HG03460 (cell line): ENCODE measurements at regions not wholly inside any gene's neighbourhood (a gene's known extent, or its start where the extent isn't known, plus 50 kb on each side); places are given as distances from the start of the nearest gene placed in this dataset.
"Not testable (repeated sequence)": the region's sequence is repeated elsewhere in the genome, so short reads cannot be mapped to it uniquely, and the experiment has no call there.

Experiments used
- ATAC-seq: cut with Tn5 transposase; IDR thresholded peaks from one replicate; pipeline ENCODE4 v1.9.1; 2021; ENCODE audit not compliant: unreplicated experiment

DNA sequence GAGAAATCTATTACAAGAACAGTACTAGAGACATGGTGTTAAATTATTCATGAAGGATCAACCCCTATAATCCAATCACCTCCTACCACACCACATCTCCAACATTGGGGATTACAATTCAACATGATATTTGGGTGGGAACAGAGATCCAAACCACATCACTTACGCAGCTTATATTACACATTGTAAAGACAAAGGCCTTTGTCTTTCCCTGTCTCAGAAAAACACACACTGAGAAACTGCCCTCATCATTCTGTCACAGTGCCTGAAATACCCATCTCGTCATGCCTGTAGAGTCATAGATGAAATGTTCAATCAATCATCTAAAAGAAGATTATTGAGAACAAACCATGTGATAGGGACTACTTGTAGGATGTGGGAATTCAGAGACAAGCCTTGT lies 558.8 kb upstream of the GRIA3 start:
- ATAC-seq, result no peak

DNA sequence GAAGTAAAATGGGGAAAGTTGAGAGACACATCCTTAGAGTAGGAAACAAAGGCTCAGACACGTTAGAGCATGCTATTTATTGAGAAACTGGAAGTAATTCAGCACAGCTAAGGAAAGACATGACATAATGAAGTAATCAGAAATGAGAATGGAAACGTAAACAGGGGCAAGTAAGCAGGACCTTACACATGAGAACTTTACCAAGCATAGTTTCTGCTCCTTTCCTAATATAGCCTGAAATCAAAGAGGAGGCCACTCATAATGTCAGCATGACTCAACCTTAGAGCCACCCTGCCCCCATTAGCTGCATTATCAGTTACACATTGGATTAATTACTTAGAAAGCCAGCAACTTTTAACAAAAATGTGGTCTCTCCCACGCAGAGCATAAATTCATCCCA lies 558.3 kb upstream of the GRIA3 start:
- ATAC-seq, result no peak

DNA sequence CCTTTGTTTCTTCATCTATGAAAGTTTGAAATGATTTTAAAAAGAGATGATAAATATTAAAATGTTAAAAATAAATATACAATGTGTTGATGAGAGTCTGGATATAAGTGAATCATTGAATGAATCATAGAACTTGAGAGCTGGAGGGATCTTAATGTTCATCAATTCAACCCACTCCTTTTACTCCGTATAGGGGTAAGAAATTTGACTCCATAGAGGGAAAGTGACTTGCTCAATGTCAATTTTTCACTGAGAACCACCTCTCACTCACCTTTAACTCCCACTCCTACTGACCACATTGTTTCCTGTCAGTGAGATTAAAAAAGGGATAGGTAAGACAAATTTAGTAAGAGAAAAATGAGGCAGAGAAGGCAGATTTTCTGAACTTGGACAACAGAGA lies 557.2 kb upstream of the GRIA3 start:
- no peak for ATAC-seq

DNA sequence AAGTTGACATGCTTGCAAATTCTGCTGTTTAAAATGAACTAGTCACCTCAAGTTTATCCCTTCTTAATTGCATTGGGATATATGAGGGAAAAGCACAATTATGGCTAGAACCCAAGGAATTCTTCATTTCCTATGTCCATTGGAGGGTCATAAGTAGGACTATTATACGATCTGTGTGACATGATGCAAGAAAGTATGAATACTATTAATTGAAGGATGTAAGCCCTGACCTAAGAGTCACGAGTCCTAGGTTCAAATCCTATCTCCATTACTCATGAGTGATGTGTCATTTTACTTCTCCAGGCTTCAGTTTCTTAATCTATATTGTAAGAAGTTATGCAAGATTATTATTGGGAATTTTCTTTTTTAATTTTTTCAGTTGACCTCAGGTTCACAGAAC lies 542.9 kb upstream of the GRIA3 start:
- no peak for ATAC-seq

DNA sequence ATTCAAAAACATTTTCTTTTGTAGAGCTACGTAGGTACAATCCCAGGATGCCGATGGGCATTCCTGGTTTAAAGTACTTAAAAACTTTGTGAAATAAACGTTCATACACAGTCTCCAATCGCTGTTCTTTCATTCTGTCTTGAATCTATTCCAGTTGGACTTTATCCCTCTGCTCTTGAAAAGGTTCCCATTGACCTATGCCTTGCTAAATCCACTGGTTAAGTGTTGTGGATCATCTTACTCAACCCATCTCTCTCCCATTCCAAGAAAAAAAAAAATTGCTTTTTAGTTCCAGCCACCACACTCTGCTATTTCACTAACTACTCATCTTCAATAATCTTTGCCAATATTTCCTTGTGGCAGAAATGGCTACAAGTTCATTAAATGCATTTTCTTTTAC lies 542.3 kb upstream of the GRIA3 start:
- no peak for ATAC-seq

DNA sequence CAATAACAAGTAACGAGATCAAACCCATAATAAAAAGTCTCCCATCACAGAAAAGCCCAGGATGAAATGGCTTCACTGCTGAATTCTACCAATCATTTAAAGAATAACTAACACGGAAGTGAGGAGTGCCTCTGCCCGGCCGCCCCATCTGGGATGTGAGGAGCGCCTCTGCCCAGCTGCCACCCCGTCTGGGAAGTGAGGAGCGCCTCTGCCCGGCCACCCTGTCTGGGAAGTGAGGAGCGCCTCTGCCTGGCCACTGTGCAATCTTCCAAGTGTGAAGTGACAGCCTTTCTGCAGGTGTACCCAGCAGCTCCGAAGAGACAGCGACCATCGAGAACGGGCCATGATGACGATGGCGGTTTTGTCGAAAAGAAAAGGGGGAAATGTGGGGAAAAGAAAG lies 528.8 kb upstream of the GRIA3 start:
- not testable (repeated sequence) for ATAC-seq

DNA sequence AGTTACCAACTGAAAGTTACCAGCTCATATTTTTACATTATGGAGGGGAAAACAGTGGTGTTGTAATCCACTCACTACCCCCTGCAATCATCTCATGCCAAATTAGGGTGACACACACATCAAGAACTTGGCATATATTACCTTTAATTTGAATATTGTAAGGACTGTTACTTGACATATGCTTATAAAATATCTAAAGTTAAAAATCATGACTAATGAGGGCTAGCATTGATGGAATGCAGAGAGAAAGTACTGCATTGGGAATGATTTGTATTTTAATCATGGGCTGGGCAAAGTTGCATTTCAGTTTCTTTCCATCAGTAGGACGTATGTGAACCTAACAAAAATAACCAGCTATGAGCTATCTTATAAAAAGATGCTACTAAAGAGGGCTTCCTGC lies 517.5 kb upstream of the GRIA3 start:
- no peak for ATAC-seq

DNA sequence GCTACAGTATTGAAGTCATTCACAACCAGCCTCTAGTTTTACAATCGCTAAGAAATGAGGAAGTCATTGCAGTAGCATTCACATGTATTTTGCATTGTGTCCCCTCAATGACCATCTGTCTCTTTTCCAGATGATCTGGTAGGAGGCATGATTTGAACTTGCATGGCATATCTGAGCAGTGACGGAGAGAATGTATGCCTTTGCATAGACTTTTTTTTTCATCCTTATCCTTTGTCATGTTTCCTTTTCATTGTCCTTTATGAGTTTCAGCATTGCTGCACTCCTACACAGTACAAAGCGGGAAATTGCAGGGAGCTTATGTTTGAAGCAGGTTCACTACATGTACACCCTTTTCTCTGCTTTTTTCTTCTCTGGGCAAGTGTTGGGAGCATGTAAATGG lies 516.4 kb upstream of the GRIA3 start:
- no peak for ATAC-seq

DNA sequence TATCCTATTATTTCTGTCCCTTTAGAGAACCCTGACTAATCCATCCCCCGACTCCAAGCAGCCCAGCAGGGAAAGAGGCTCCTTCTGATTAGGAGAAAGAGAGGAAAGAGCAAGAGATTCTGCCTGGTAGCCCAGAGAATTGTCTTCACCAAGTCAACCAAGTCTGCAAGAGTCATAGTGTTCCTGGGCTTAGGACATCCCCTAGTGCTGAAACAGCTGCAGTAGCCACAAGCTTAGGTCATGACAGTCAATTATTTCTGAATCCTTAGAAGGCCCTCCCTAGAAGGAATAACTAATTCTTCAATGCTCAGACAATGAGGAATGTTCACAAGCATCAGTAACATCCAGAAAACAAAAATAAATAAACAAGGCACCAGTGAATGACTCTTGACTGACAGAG lies 480.3 kb upstream of the GRIA3 start:
- no peak for ATAC-seq

DNA sequence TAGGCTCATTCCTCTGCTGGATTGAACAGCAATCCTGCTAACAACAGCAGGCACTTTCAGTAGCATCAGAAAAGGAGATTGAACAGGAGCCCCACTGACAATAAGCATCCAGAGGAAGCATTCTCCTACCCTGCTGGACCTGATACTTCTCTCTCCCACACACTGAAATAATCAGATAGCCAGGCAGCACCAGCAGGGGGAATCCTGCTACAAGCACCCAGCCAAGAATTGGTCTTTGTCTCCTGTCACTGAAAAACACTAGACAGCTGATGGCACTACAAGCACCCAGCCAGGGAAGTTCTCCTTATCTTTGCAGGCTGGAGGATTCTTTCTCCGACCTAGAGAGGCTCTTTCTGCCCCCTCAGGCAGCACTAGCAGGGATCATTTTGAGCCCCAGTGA lies 444.3 kb upstream of the GRIA3 start:
- no peak for ATAC-seq

DNA sequence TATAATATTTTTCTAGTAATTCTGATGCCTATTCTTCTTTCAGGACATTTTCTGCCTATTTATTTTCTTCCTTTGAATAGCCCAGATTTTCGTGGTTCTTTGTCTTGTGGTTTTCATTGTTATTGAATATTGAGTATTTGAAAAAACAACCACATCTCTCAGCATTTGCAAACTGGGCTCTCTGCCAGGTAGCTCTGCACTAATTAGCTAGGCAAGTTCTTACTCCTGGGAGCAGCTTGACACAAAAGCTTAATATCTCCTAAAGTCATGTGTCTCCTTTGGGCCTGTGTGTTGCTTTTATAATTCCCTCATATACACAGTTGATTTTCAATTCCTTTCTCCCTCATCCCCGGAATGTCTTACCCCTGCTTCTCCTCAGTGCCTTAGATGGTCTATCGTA lies 413.5 kb upstream of the GRIA3 start:
- ATAC-seq, result no peak

DNA sequence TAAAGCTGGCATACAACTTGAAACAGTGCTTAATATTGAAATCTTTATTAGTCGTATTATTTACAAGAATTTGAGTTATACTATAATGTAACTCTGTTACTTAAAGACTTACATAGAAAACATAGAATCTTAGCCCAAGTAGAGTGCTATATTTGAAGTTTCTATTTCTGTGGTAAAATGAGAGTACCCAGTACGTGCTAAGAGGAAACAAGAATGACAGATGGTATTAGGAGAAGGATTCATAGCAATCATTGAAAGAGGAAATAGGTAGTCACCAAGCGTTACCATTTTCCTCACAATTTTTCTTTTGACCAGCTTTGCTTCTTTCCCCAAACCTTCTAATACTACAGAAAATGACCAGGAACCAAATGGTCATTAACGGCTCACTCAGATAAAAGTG lies 412.1 kb upstream of the GRIA3 start:
- no peak for ATAC-seq

DNA sequence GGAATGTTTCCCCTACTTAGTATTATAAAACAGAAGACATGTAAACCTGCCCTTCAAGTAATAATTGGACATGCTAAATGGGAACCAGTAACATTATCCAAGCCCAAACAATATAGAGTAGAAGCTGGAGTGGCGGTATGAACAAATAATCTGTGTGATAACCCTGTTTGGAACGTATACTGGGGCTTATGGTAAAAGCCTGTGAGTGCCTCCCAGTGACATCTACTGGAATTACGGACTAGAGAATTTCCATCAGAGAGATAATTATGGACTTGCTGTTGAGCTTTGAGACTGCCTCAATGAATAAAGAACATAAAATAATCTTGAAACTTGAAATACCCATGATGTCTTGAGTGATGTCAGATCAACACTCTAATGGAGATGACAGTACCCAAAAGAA lies 406.3 kb upstream of the GRIA3 start:
- no peak for ATAC-seq

DNA sequence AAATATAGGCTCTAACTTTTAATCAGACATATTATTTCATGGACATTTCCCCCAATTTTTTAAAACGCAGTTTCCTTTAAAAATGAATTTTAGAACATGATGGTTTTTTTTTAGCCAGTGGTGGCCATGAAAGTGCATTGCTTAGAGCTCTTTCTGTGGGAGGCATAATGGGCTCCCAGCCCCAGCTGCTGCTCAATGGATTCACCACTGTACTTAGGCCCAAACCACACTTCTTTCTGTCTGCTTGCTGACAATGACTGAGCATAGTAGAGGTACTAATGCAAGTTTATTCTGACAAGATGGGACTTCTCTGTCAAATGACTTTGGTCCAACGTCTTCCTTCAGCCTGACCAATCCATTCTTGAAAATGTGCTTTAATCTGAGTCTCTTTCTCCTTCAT lies 400.2 kb upstream of the GRIA3 start:
- ATAC-seq, result no peak

DNA sequence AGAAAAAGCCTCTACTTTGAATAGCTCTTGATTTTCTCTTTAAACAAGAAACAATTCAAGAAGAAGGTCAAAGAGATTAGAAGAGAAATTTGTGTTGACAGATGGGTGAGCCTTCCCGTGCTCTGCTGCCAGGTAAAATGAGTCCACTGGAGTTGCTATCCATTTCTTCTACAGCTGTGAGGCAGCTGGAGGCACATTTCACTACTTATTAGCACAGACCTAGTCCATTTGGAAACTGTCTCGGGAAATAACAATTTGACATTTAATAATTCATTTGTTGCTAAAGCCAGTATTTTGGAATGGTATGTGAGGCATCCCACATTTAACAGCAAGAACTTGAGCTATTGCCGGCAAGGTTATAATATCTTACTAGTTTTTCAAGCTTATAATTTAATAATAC lies 396.8 kb upstream of the GRIA3 start:
- no peak for ATAC-seq

DNA sequence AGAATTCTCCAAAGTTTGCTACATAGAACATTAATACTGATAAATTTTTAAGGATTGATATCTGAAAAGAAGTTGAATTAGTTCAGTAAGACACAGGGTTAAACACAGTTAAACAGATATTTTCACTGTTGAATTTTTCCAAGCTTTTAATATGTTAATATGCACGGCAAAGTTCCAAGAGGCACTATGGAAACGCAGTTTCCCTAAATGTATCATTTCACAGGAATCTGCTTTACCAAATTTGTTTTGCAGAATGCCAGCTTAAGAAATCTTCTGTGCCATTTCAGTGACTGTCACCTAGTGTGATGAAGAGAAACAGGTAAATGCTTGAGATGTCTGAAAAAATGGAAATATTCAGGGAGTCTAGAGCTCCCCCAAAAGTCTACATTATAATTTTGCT lies 395.9 kb upstream of the GRIA3 start:
- no peak for ATAC-seq

DNA sequence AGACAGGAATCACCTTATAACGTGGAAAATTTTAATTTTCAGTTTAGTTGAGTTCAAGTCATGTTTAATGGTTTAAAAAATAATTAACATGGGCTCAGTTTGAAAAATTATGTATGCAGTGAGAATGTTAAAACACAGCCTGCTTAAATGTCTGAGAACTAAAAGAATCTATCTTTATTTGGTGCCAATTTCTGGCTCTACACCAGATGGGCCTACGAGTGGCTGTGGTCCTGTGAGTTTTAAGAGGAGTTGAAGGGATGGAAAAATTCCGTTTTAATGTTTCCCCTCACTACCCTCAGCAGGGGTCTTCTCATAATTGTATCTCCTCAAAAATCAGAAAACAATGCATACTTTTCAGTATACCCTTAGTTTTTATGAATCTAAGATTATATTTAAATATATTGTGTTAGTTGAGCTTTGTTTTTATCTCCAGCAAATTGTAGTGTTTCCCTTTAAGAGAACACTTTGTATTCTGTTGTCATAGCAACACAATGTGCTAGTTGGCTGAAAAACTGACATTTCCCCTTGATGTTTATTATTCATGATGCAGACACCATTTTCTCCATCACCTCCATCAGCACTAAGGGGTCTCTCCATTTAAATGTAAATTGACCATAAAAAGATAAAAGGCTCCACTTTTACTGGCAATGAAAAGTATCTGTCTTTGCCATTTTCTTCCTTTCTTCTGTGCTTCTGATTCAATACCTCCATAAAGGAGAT lies 393.5 kb upstream of the GRIA3 start:
- ATAC-seq, result no peak

DNA sequence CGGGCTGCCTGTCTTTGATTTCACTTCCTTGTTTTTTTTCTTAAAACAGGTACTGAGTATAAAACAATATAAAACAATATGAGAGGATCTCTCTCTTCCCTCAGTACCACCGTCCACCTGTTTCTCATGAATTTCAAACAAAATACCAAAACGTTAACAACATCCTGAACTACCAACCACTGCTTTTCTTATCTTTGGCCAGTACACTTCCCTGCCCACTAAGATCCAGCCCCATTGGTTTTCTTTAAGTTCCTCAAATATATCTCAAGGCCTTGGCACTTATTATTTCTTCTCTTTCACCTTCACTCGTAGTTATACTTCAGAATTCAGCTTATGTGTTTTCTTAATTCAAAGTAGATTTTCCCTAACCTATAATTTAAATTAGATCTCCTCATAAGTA lies 370.2 kb upstream of the GRIA3 start:
- ATAC-seq, result no peak

DNA sequence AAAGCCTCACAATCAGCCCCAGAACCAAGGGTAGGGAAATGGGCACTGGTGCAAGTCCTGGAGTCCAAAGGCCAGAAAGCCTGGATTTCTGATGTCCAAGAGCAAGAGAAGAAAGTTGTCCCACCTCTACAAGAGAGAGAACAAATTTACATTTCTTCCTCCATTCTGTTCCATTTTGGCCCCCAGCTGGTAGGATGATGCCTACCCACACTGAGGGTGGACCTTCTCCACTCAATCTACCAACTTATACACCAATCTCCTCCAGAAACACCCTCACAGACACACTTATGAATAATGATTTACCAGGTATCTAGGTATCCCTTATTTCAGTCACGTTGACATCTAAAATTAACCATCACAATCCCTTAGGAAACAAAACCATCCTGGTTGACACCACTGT lies 367.8 kb upstream of the GRIA3 start:
- no peak for ATAC-seq

DNA sequence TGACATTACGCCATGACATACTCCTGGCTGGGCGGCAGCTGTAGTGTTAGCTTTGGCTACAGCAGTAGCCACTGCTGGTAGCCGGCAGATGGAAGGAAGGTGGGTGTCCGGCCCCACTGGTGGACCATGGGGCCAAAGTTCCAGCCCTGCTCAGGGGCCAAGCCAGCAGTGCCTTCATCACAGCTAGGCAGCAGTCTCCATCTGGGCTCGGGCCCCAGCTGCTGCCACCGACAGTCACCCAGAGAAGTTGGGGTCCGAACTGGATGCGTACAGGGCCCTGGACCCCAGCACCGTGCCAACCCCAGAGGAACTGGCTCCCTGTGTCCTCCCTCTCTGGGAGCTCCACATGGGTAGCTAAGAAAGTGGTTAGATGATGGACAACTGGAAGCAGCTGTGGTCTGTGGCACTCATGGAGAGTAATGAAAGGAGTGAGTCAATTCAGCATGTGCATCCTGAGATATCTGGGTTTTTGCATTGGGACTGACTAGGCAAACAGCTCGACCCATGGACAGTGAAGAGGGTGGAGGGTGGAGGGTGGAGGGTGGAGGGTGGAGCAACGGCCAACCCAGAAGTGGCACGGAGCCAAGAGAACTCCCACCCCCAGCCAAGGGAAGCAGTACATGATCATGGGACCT lies 366.6 kb upstream of the GRIA3 start:
- ATAC-seq, result no peak

DNA sequence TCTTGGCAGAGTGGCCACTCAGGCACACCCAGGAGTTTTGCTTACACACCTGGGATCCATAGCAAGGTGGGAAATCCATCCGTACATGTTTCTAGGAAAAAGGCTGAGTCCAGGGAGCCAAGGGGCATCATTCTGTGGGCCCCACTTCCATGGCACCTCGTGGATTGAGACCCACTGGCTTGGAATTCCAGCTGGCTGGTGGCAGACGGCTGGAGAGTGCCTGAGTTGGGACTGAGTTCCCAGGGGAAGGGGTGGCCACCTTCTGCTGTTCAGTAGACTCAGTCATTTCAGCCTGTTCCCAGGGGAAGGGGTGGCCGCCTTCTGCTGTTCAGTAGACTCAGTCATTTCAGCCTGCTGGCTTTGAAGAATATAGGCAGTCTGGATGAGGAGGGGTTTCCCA lies 366.0 kb upstream of the GRIA3 start:
- no peak for ATAC-seq

DNA sequence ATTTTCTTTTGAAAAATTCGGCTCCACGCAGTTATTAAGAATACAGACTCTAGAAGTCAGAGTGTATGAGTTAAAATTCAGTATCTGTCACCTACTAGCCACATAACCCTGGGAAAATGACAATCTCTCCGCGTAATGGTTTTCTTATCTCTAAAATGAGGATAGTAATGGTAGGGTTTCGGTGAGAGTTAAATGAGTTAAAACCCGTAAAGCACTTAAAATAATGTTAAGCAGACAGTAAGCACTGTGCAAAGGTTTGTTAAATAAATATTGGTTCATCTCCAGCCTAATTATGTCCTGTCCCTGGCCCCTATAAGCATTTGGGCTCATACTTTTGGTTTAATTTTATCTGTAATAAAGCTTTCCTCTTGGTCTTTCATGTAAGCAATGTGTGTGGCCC lies 350.8 kb upstream of the GRIA3 start:
- no peak for ATAC-seq

DNA sequence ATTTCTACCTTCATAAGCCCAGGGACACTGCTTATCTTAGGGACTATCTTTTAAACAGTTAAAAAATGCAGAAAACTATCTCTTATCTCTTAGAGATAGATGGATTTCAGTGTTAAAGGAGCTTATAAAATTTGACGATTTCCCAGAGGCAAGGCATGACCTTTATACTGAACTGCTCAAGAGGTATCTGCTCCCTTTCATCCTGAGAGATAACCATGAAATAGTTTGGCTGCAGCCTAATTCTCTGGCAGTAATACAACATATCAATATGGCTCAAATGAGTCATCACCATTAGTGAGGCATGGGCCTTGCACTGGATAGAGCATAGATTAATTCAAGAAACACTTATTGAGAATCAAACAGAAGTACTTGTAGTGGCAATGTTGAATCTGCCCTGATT lies 348.2 kb upstream of the GRIA3 start:
- ATAC-seq, result no peak
